Keratinocyte (primary cell): ENCODE measurements at regions not wholly inside any gene's neighbourhood (a gene's known extent, or its start where the extent isn't known, plus 50 kb on each side); places are given as distances from the start of the nearest gene placed in this dataset.

Experiments
- DNase-seq: peaks from one replicate; pipeline ENCODE4 v3.0.0-alpha.2; 2011; ENCODE audit warnings: low read depth, missing footprints, low spot score
- FAIRE-seq: peaks from 2 replicates; lab custom pipeline; 2011; peaks lifted over from hg19 to GRCh38; lab: Jason Lieb, UNC
- H2AFZ ChIP-seq: 2 replicates; pipeline ENCODE4 v1.6.0; 2012; ENCODE audit warnings: low read length, control low read depth, inconsistent platforms; ENCODE audit not compliant: control insufficient read depth
- H3K27ac ChIP-seq: 2 replicates; pipeline ENCODE4 v1.5.1; 2011; ENCODE audit warnings: low read length; ENCODE audit not compliant: control insufficient read depth, insufficient read depth
- H3K27me3 ChIP-seq: 3 replicates; pipeline ENCODE4 v1.6.0; 2011; ENCODE audit warnings: low read length; ENCODE audit not compliant: control insufficient read depth, insufficient read depth; ENCODE audit errors: extremely low read depth
- H3K36me3 ChIP-seq, 2 experiments: 2 replicates in 1 of 2; 3 replicates in 1 of 2; pipeline ENCODE4 v1.5.1; 2011; ENCODE audit warnings: low read length in 2 of 2, mild to moderate bottlenecking in 1 of 2; ENCODE audit not compliant: control insufficient read depth in 2 of 2, insufficient read depth in 2 of 2; ENCODE audit errors: extremely low read depth in 1 of 2
- H3K4me1 ChIP-seq: 3 replicates; pipeline ENCODE4 v1.5.1; 2011; ENCODE audit warnings: low read length; ENCODE audit not compliant: control insufficient read depth, insufficient read depth; ENCODE audit errors: extremely low read depth
- H3K4me2 ChIP-seq: 3 replicates; pipeline ENCODE4 v1.6.0; 2011; ENCODE audit warnings: low read depth, low read length; ENCODE audit not compliant: control insufficient read depth, insufficient read depth; ENCODE audit errors: extremely low read depth
- H3K4me3 ChIP-seq, 3 experiments: fragments of 200-600 bp in 1 of 3; sonication (generic) in 1 of 3; 2 replicates in 2 of 3; 3 replicates in 1 of 3; pipeline ENCODE4 v1.5.1; 2011 to 2016; ENCODE audit warnings: low read length in 3 of 3, mild to moderate bottlenecking in 3 of 3, control low read depth in 2 of 3, inconsistent platforms in 1 of 3, low read depth in 1 of 3, mixed read lengths in 1 of 3, mixed run types in 1 of 3, moderate library complexity in 1 of 3; ENCODE audit not compliant: control insufficient read depth in 2 of 3, insufficient read depth in 2 of 3; ENCODE audit errors: extremely low read depth in 1 of 3
- H3K79me2 ChIP-seq: 2 replicates; pipeline ENCODE4 v1.6.0; 2012; ENCODE audit warnings: low read length; ENCODE audit not compliant: control insufficient read depth, insufficient read depth
- H3K9ac ChIP-seq: 3 replicates; pipeline ENCODE4 v1.6.0; 2011; ENCODE audit warnings: low read length; ENCODE audit not compliant: control insufficient read depth, insufficient read depth; ENCODE audit errors: extremely low read depth
- H3K9me1 ChIP-seq: 3 replicates; pipeline ENCODE4 v1.6.0; 2011; ENCODE audit warnings: low read length; ENCODE audit not compliant: control insufficient read depth, insufficient read depth; ENCODE audit errors: extremely low read depth
- H3K9me3 ChIP-seq: 2 replicates; pipeline ENCODE4 v1.5.1; 2012; ENCODE audit warnings: low read depth, low read length; ENCODE audit not compliant: control insufficient read depth
- H4K20me1 ChIP-seq: 3 replicates; pipeline ENCODE4 v1.6.0; 2011; ENCODE audit warnings: low read length; ENCODE audit not compliant: control insufficient read depth, insufficient read depth; ENCODE audit errors: extremely low read depth
- CTCF ChIP-seq, 3 experiments: IDR thresholded peaks in 1 of 3; conservative IDR thresholded peaks in 1 of 3; optimal IDR thresholded peaks in 1 of 3; 2 replicates in 2 of 3; 3 replicates in 1 of 3; pipeline versions ENCODE3 to v1.5.1; 2011; ENCODE audit warnings: low read length in 3 of 3, mild to moderate bottlenecking in 3 of 3, moderate library complexity in 2 of 3, control low read depth in 1 of 3, inconsistent platforms in 1 of 3; ENCODE audit not compliant: insufficient read depth in 2 of 3; ENCODE audit errors: extremely low read depth in 1 of 3
- EZH2 ChIP-seq: IDR thresholded peaks from one replicate; pipeline ENCODE4 v1.6.1; 2012; ENCODE audit warnings: inconsistent platforms, mild to moderate bottlenecking, low read length, moderate library complexity
- dilution Hi-C: fragments of 300-500 bp; cut with MboI; formaldehyde crosslinking; loops from one replicate; pipeline ENCODE4 v1.7.0; 2020; ENCODE audit warnings: low sequenced_read_pairs; ENCODE audit not compliant: extremely low pct_ligation_motif_present

- no peak for TF ChIP-seq CTCF (optimal IDR thresholded peaks at IDR 0.05 in 1 of 3, IDR thresholded peaks at IDR 0.05 in 1 of 3, conservative IDR thresholded peaks at IDR 0.05 in 1 of 3; ENCODE audit: extremely low read depth in 1 of 3, insufficient read depth in 2 of 3, low read length in 3 of 3)
- no peaks in the 10 kb centered on the region for H3K9me1 ChIP-seq
- no peaks in the 10 kb centered on the region for H4K20me1 ChIP-seq
- no peak overlapping the region for H3K4me3 ChIP-seq
- FAIRE-seq (no peak), DNase-seq (no peak)
- no peaks in the 10 kb centered on the region for H3K79me2 ChIP-seq
- no peak overlapping the region for H2AFZ ChIP-seq
- H3K9ac ChIP-seq, result no peak overlapping the region
- H3K4me2 ChIP-seq, result no peak overlapping the region
- no peak overlapping the region for H3K27ac ChIP-seq
- H3K4me1 ChIP-seq, result peaks cover 2% of the 10 kb centered on the region
- H3K9me3 ChIP-seq, result no peaks in the 10 kb centered on the region
- H3K27me3 ChIP-seq, result no peaks in the 10 kb centered on the region
- dilution Hi-C loops, result no loop called here
- H3K36me3 ChIP-seq, result no peaks in the 10 kb centered on the region
These were observed 65.0 kb downstream of the MYCN start for GRCh38 chr2:16005389-16005788.

- H3K9ac ChIP-seq, result no peak overlapping the region
- H3K9me3 ChIP-seq, result no peaks in the 10 kb centered on the region
- H4K20me1 ChIP-seq, result no peaks in the 10 kb centered on the region
- TF ChIP-seq EZH2, result no peak
- no peak for TF ChIP-seq CTCF (optimal IDR thresholded peaks at IDR 0.05 in 1 of 3, IDR thresholded peaks at IDR 0.05 in 1 of 3, conservative IDR thresholded peaks at IDR 0.05 in 1 of 3; ENCODE audit: extremely low read depth in 1 of 3, insufficient read depth in 2 of 3, low read length in 3 of 3)
- DNase-seq (no peak), FAIRE-seq (no peak)
- H3K27ac ChIP-seq, result no peak overlapping the region
- H3K79me2 ChIP-seq, result no peaks in the 10 kb centered on the region
- no peak overlapping the region for H2AFZ ChIP-seq
- H3K4me2 ChIP-seq, result no peak overlapping the region
- no peaks in the 10 kb centered on the region for H3K36me3 ChIP-seq
- H3K4me3 ChIP-seq, result no peak overlapping the region
- H3K27me3 ChIP-seq, result no peaks in the 10 kb centered on the region
- dilution Hi-C loops, result no loop called here
- H3K4me1 ChIP-seq, result peaks cover 2% of the 10 kb centered on the region
- H3K9me1 ChIP-seq, result no peaks in the 10 kb centered on the region
These were observed 63.5 kb downstream of the MYCN start for GRCh38 chr2:16003809-16004208.
